WI38 (cell line): ENCODE measurements at regions not wholly inside any gene's neighbourhood (a gene's known extent, or its start where the extent isn't known, plus 50 kb on each side); places are given as distances from the start of the nearest gene placed in this dataset.
"Not testable (repeated sequence)": the region's sequence is repeated elsewhere in the genome, so short reads cannot be mapped to it uniquely, and the experiment has no call there.

ENCODE experiments used
- H3K4me3 ChIP-seq: 2 replicates; pipeline ENCODE4 v1.5.1; 2011; ENCODE audit warnings: low read depth, mild to moderate bottlenecking, control low read depth, low read length
- CTCF ChIP-seq: IDR thresholded peaks from 2 replicates; pipeline ENCODE4 v1.5.1; 2012; ENCODE audit warnings: low read depth, mild to moderate bottlenecking, control low read depth, low read length

- TF ChIP-seq CTCF, result no peak
- H3K4me3 ChIP-seq, result no peak overlapping the region
Observed at GRCh38 chr10:33780961-33781360, 446.5 kb upstream of the NRP1 start.

- H3K4me3 ChIP-seq, result no peak overlapping the region
- TF ChIP-seq CTCF, result no peak
Observed at GRCh38 chr10:33777223-33777622, 442.8 kb upstream of the NRP1 start.

GRCh38 chr10:33776419-33777070, 442.1 kb upstream of the NRP1 start:
- TF ChIP-seq CTCF, result no peak
- no peak overlapping the region for H3K4me3 ChIP-seq

GRCh38 chr10:33774857-33775256, 440.4 kb upstream of the NRP1 start:
- no peak for TF ChIP-seq CTCF
- no peak overlapping the region for H3K4me3 ChIP-seq

- no peak for TF ChIP-seq CTCF
- no peak overlapping the region for H3K4me3 ChIP-seq
Observed at GRCh38 chr10:33773886-33774480, 439.5 kb upstream of the NRP1 start.

GRCh38 chr10:33773253-33773573, 438.7 kb upstream of the NRP1 start:
- TF ChIP-seq CTCF, result no peak
- no peak overlapping the region for H3K4me3 ChIP-seq

GRCh38 chr10:33772370-33773252, 438.1 kb upstream of the NRP1 start:
- TF ChIP-seq CTCF, result no peak
- H3K4me3 ChIP-seq, result no peak overlapping the region

GRCh38 chr10:33771856-33772255, 437.4 kb upstream of the NRP1 start:
- not testable (repeated sequence) for H3K4me3 ChIP-seq
